DND-41 (cell line): ENCODE measurements at regions not wholly inside any gene's neighbourhood (a gene's known extent, or its start where the extent isn't known, plus 50 kb on each side); places are given as distances from the start of the nearest gene placed in this dataset.

Experiments used
- ATAC-seq: fragments of 200-7000 bp; cut with Tn5 transposase; 3 replicates; pipeline ENCODE4 v1.9.1; 2021; ENCODE audit warnings: low read depth; ENCODE audit not compliant: insufficient read depth
- DNase-seq: peaks from one replicate; pipeline ENCODE4 v3.0.0-alpha.2; 2020
- H2AFZ ChIP-seq: 2 replicates; pipeline ENCODE4 v1.6.0; 2012; ENCODE audit warnings: low read depth, low read length
- H3K27ac ChIP-seq: 2 replicates; pipeline ENCODE4 v1.5.1; 2012; ENCODE audit warnings: low read length, inconsistent platforms
- H3K27me3 ChIP-seq: fragments of 200-600 bp; sonication (generic); 2 replicates; pipeline ENCODE4 v1.6.0; 2012; ENCODE audit warnings: low read length, mild to moderate bottlenecking, inconsistent platforms; ENCODE audit not compliant: insufficient read depth, poor library complexity
- H3K36me3 ChIP-seq: 2 replicates; pipeline ENCODE4 v1.5.1; 2012; ENCODE audit warnings: low read length, inconsistent platforms; ENCODE audit not compliant: insufficient read depth
- H3K4me1 ChIP-seq: 2 replicates; pipeline ENCODE4 v1.5.1; 2012; ENCODE audit warnings: mild to moderate bottlenecking, low read length; ENCODE audit not compliant: insufficient read depth
- H3K4me2 ChIP-seq: 2 replicates; pipeline ENCODE4 v1.6.0; 2012; ENCODE audit warnings: mild to moderate bottlenecking, moderate library complexity, low read length, inconsistent platforms; ENCODE audit not compliant: insufficient read depth
- H3K4me3 ChIP-seq, 2 experiments: fragments of 200-600 bp in 1 of 2; shearing (Covaris generic) in 1 of 2; 2 replicates each; pipeline ENCODE4 v1.5.1; 2012 to 2016; ENCODE audit warnings: inconsistent platforms in 2 of 2, low read length in 2 of 2, mild to moderate bottlenecking in 2 of 2, low read depth in 1 of 2, moderate library complexity in 1 of 2
- H3K79me2 ChIP-seq: 2 replicates; pipeline ENCODE4 v1.6.0; 2012; ENCODE audit warnings: low read length, inconsistent platforms; ENCODE audit not compliant: insufficient read depth
- H3K9ac ChIP-seq: 2 replicates; pipeline ENCODE4 v1.6.0; 2012; ENCODE audit warnings: low read depth, mild to moderate bottlenecking, inconsistent platforms, low read length, moderate library complexity
- H3K9me3 ChIP-seq: 2 replicates; pipeline ENCODE4 v1.5.1; 2012; ENCODE audit warnings: low read length, moderate library complexity, mild to moderate bottlenecking, inconsistent platforms; ENCODE audit not compliant: insufficient read depth, severe bottlenecking
- H4K20me1 ChIP-seq: 2 replicates; pipeline ENCODE4 v1.6.0; 2012; ENCODE audit warnings: low read length; ENCODE audit not compliant: insufficient read depth
- EZH2 ChIP-seq: IDR thresholded peaks from 3 replicates; pipeline ENCODE4 v1.6.1; 2012; ENCODE audit warnings: borderline replicate concordance, low read depth, mild to moderate bottlenecking, moderate library complexity, low read length, inconsistent platforms; ENCODE audit not compliant: severe bottlenecking
- TF ChIP-seq, protein P1 (sequence below): IDR thresholded peaks from 2 replicates; pipeline ENCODE4 v1.5.1; 2012; ENCODE audit warnings: borderline replicate concordance, low read length, moderate library complexity, mild to moderate bottlenecking; ENCODE audit not compliant: poor library complexity, severe bottlenecking; ENCODE audit errors: extremely low read depth

DNA sequence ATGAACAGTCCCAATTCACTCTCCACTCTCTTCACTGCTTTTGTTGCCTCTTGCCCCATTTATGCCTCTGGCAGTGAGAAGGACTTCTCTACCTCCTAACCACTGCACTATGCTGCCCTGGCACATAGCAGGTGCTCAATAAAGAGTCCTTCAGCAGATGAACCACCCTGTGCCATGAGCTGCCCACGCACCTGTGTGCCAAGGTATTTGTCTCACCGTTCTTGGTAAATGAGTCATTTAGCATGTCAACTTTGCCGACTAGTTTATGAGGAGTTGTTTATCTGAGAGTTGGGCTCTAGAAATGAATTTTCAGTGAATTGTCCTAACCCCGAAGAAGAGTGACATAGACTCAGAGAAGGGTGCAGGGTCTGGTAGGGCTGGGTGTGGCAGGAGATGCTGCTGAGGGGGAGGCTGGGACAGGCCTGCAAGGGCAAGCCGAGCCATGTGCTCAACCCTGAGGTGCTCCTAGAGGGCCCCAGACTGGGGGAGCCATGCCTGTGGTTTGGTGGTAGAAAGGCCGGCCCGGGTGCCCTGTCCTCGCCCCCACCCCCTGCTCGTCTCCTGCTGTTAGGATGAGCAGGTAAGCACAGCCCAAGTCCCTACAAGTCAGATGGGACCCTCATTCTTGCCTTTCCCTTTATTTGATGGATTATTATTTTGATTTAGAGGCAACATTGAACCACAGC, 654.5 kb downstream of the MATN1 start:
- no peak overlapping the region for H2AFZ ChIP-seq
- ATAC-seq: no peak
- no peaks in the 10 kb centered on the region for H3K27me3 ChIP-seq

DNA sequence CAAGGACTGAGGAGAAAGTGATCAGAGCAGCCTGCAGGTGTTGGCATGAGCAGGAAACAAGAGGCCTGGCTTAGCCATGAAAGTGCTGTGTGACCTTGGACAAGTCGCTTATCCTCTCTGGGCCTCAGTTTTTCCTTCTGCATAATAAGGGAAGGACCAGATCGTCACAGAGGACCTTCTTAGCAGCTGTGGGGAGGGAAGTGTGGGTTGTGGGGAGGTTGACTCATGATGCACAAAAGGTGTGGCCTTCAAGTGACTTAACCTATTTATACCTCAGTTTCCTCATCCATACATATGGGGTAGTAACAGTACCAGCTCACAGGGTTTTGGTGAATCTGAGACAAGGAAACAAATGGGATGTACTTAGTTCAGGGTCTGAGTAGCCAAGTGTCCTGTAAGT, 658.8 kb downstream of the MATN1 start:
- no peak overlapping the region for H3K4me3 ChIP-seq
- H3K4me1 ChIP-seq: no peaks in the 10 kb centered on the region
- H3K4me2 ChIP-seq: no peak overlapping the region
- no peak for DNase-seq
- TF ChIP-seq EZH2: no peak
- TF ChIP-seq, protein P1, sequence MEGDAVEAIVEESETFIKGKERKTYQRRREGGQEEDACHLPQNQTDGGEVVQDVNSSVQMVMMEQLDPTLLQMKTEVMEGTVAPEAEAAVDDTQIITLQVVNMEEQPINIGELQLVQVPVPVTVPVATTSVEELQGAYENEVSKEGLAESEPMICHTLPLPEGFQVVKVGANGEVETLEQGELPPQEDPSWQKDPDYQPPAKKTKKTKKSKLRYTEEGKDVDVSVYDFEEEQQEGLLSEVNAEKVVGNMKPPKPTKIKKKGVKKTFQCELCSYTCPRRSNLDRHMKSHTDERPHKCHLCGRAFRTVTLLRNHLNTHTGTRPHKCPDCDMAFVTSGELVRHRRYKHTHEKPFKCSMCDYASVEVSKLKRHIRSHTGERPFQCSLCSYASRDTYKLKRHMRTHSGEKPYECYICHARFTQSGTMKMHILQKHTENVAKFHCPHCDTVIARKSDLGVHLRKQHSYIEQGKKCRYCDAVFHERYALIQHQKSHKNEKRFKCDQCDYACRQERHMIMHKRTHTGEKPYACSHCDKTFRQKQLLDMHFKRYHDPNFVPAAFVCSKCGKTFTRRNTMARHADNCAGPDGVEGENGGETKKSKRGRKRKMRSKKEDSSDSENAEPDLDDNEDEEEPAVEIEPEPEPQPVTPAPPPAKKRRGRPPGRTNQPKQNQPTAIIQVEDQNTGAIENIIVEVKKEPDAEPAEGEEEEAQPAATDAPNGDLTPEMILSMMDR: no peak
- H3K9me3 ChIP-seq: no peaks in the 10 kb centered on the region
- H3K79me2 ChIP-seq: no peaks in the 10 kb centered on the region
- H3K36me3 ChIP-seq: no peaks in the 10 kb centered on the region
- no peaks in the 10 kb centered on the region for H4K20me1 ChIP-seq
- no peak for ATAC-seq
- no peaks in the 10 kb centered on the region for H3K27me3 ChIP-seq
- H2AFZ ChIP-seq: no peak overlapping the region
- H3K27ac ChIP-seq: no peak overlapping the region
- H3K9ac ChIP-seq: no peak overlapping the region

More for the DNA sequence above, 654.5 kb downstream of the MATN1 start:
- Histone ChIP-seq H3K4me2 (no peak overlapping the region), H3K9me3 (no peaks in the 10 kb centered on the region), H3K36me3 (no peaks in the 10 kb centered on the region), H3K27ac (no peak overlapping the region), H3K4me3 (no peak overlapping the region), H3K4me1 (no peaks in the 10 kb centered on the region), H3K79me2 (no peaks in the 10 kb centered on the region), H3K9ac (no peak overlapping the region), H4K20me1 (no peaks in the 10 kb centered on the region)
- no peak for DNase-seq
- TF ChIP-seq, protein P1: no peak

DNA sequence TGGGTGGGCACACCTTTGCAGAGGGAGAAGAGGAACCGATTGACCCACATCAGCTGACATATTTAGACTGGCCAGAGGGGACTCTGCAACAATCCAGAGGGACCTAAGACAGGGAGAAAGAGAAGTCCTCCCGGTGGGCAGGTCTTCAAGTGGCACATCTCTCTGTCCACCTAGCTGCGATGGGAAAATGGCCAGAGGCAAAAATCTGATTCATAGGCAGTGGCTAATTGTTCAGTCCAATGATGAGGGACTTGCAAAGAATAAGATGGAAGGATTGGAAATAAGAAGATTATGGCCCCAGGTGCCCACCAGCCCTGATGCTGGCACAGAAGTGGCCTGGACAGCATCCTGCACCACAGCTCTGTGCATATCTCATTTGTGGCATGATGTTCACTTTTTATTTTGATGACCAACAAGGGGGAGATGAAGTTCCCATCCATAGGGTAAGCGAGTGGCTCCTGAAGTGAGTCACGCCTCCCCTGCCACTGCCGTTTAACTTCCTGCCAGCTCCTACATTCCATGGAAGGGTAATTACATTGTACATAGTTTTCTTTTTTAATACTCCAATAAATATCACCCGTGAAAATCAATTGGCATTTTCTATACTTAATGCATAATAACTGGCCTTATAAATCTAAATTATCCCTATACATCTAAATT, 659.6 kb downstream of the MATN1 start:
- no peak overlapping the region for H3K9ac ChIP-seq
- H3K36me3 ChIP-seq: no peaks in the 10 kb centered on the region
- no peaks in the 10 kb centered on the region for H3K9me3 ChIP-seq
- no peak overlapping the region for H3K4me3 ChIP-seq
- DNase-seq (no peak), ATAC-seq (no peak)
- no peaks in the 10 kb centered on the region for H3K4me1 ChIP-seq
- no peak for TF ChIP-seq EZH2
- TF ChIP-seq, protein P1: no peak
- no peaks in the 10 kb centered on the region for H4K20me1 ChIP-seq
- H2AFZ ChIP-seq: no peak overlapping the region
- H3K27me3 ChIP-seq: no peaks in the 10 kb centered on the region
- H3K27ac ChIP-seq: no peak overlapping the region
- no peaks in the 10 kb centered on the region for H3K79me2 ChIP-seq
- H3K4me2 ChIP-seq: no peak overlapping the region
